ENCODE measurements at regions not wholly inside any gene's neighbourhood (a gene's known extent, or its start where the extent isn't known, plus 50 kb on each side); places are given as distances from the start of the nearest gene placed in this dataset.
"Not testable (repeated sequence)": the region's sequence is repeated elsewhere in the genome, so short reads cannot be mapped to it uniquely, and the experiment has no call there.

DNA sequence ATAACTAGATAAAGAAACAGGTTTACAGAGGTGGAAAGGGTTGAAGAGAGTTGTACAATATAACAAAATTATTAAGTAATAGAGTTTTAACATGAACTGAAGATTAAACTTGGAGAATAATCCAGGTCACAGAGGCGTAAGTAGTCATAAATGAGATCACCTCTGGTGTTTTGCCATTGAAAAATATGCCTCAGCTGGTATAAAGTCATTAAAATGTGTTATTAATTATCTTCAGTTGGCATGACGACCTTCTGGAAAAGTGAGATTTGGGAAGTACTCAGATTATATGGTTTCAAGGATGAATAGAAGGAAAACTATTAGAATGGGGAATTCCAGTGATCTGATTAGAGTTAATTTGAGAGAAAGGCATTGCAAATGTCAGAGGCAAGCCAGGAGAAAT, 237.5 kb upstream of the ANXA10 start:
- POLR2A ChIA-PET = no interaction called here

DNA sequence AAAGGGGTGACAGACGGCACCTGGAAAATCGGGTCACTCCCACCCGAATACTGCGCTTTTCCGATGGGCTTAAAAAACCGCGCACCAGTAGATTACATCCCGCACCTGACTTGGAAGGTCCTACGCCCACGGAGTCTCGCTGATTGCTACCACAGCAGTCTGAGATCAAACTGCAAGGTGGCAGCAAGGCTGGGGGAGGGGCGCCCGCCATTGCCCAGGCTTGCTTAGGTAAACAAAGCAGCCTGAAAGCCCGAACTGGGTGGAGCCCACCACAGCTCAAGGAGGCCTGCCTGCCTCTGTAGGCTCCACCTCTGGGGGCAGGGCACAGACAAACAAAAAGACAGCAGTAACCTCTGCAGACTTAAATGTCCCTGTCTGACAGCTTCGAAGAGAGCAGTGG, 234.2 kb upstream of the ANXA10 start:
- H3K27ac Mint-ChIP-seq, CTCF ChIA-PET: not testable (repeated sequence)

More for the DNA sequence above, 237.5 kb upstream of the ANXA10 start:
- H3K36me3 Mint-ChIP-seq = peaks cover 8% of the 10 kb centered on the region
- no peaks in the 10 kb centered on the region for H3K27me3 Mint-ChIP-seq (ENCODE audit: low read depth)
- TF ChIP-seq OVOL2 (CRISPR knock-in tag; IDR thresholded peaks at IDR 0.05; ENCODE audit: borderline replicate concordance) (no peak), CREM (CRISPR knock-in tag; IDR thresholded peaks at IDR 0.05) (no peak), ZNF317 (CRISPR knock-in tag; IDR thresholded peaks at IDR 0.05; ENCODE audit: borderline replicate concordance, low read depth) (no peak), ATF1 (CRISPR knock-in tag; IDR thresholded peaks at IDR 0.05) (no peak), MYBL2 (CRISPR knock-in tag; IDR thresholded peaks at IDR 0.05) (no peak), ZNF121 (CRISPR knock-in tag; IDR thresholded peaks at IDR 0.05) (no peak), ZNF671 (CRISPR knock-in tag; IDR thresholded peaks at IDR 0.05) (no peak), SMAD3 (CRISPR knock-in tag; IDR thresholded peaks at IDR 0.05; ENCODE audit: borderline replicate concordance) (no peak)
- TF ChIP-seq, protein P1, sequence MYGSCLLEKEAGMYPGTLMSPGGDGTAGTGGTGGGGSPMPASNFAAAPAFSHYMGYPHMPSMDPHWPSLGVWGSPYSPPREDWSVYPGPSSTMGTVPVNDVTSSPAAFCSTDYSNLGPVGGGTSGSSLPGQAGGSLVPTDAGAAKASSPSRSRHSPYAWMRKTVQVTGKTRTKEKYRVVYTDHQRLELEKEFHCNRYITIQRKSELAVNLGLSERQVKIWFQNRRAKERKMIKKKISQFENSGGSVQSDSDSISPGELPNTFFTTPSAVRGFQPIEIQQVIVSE (CRISPR knock-in tag; IDR thresholded peaks at IDR 0.05; ENCODE audit: borderline replicate concordance) = no peak
- TF ChIP-seq, protein P2, sequence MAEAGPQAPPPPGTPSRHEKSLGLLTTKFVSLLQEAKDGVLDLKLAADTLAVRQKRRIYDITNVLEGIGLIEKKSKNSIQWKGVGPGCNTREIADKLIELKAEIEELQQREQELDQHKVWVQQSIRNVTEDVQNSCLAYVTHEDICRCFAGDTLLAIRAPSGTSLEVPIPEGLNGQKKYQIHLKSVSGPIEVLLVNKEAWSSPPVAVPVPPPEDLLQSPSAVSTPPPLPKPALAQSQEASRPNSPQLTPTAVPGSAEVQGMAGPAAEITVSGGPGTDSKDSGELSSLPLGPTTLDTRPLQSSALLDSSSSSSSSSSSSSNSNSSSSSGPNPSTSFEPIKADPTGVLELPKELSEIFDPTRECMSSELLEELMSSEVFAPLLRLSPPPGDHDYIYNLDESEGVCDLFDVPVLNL (CRISPR knock-in tag; IDR thresholded peaks at IDR 0.05; ENCODE audit: borderline replicate concordance, low read depth) = no peak
- TF ChIP-seq, protein P3, sequence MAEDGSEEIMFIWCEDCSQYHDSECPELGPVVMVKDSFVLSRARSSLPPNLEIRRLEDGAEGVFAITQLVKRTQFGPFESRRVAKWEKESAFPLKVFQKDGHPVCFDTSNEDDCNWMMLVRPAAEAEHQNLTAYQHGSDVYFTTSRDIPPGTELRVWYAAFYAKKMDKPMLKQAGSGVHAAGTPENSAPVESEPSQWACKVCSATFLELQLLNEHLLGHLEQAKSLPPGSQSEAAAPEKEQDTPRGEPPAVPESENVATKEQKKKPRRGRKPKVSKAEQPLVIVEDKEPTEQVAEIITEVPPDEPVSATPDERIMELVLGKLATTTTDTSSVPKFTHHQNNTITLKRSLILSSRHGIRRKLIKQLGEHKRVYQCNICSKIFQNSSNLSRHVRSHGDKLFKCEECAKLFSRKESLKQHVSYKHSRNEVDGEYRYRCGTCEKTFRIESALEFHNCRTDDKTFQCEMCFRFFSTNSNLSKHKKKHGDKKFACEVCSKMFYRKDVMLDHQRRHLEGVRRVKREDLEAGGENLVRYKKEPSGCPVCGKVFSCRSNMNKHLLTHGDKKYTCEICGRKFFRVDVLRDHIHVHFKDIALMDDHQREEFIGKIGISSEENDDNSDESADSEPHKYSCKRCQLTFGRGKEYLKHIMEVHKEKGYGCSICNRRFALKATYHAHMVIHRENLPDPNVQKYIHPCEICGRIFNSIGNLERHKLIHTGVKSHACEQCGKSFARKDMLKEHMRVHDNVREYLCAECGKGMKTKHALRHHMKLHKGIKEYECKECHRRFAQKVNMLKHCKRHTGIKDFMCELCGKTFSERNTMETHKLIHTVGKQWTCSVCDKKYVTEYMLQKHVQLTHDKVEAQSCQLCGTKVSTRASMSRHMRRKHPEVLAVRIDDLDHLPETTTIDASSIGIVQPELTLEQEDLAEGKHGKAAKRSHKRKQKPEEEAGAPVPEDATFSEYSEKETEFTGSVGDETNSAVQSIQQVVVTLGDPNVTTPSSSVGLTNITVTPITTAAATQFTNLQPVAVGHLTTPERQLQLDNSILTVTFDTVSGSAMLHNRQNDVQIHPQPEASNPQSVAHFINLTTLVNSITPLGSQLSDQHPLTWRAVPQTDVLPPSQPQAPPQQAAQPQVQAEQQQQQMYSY (CRISPR knock-in tag; IDR thresholded peaks at IDR 0.05) = no peak
- peaks cover 7% of the 10 kb centered on the region for H3K9me3 Mint-ChIP-seq
- H3K27ac Mint-ChIP-seq = no peak overlapping the region
- DNase-seq (ENCODE audit: low spot score) (no peak), ATAC-seq (no peak)
- H3K4me3 Mint-ChIP-seq = no peak overlapping the region
- H3K4me1 Mint-ChIP-seq = peaks cover 14% of the 10 kb centered on the region
- CTCF ChIA-PET = no interaction called here

DNA sequence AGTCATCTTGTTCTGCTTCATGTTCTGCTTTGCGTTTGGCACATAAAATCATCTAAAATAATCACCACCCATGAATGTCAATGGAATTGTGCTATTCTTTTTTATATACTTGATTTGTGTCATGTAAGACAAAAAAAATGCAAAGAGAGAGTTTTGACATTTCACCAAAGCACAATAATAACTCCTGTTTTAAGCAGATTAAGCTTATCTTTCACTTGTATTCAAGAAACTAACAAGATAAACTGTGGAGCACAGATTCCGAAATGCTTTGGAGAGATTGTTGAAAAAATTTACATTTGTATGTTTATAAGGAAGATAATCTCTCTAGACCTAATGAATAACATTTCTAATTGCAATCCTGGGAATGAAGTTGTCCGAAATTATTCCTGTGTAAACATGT, 225.1 kb upstream of the ANXA10 start:
- H3K36me3 Mint-ChIP-seq = peaks cover 4% of the 10 kb centered on the region
- POLR2A ChIA-PET = no interaction called here
- no peak overlapping the region for H3K4me3 Mint-ChIP-seq

More for the DNA sequence above, 234.2 kb upstream of the ANXA10 start:
- POLR2A ChIA-PET; H3K27me3 Mint-ChIP-seq (ENCODE audit: low read depth); ATAC-seq: not testable (repeated sequence)
- Mint-ChIP-seq H3K4me1 (peaks cover 14% of the 10 kb centered on the region), H3K9me3 (peaks cover 16% of the 10 kb centered on the region), H3K36me3 (peaks cover 19% of the 10 kb centered on the region), H3K4me3 (peak overlapping the region; percentile 18; the same call in 1 of the 2 replicates)
- TF ChIP-seq FOXK1 (CRISPR knock-in tag; IDR thresholded peaks at IDR 0.05) = peak; percentile 65; the same call in 1 of the 2 replicates
- DNase-seq (ENCODE audit: low spot score) = peak; percentile 36

More for the DNA sequence above, 225.1 kb upstream of the ANXA10 start:
- ATAC-seq (no peak), DNase-seq (ENCODE audit: low spot score) (no peak)
- no peak for TF ChIP-seq ZBTB21 (CRISPR knock-in tag; IDR thresholded peaks at IDR 0.05; ENCODE audit: borderline replicate concordance)
- TF ChIP-seq, protein P4, sequence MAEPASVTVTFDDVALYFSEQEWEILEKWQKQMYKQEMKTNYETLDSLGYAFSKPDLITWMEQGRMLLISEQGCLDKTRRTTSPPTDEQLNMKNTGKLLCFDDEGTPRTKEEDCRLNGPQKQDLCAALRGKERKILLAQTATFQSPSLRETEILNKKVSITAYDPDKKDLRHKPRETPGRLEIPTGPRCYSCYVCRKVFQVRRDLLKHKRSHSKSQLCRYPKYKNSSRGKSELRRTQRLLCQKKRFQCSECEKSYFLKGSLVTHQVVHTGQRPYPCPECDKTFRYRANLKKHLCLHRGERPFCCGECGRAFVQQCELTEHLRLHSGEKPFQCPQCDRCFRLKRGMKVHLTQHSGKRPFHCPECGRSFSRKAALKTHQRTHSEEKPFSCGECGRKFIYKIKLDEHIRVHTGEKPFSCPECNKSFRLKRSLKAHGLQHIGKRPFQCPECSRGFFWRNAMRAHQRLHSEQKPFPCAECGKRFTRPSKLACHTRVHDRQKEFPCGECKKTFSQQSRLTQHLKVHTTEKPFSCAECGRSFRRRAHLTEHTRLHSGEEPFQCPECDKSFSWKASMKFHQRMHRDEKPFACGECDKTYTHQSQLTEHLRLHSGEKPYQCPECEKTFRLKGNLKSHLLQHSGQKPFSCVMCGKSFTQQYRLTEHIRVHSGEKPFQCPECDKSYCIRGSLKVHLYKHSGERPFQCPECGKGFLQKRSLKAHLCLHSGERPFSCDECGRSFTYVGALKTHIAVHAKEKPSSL (CRISPR knock-in tag; conservative IDR thresholded peaks at IDR 0.05) = no peak
- TF ChIP-seq, protein P5, sequence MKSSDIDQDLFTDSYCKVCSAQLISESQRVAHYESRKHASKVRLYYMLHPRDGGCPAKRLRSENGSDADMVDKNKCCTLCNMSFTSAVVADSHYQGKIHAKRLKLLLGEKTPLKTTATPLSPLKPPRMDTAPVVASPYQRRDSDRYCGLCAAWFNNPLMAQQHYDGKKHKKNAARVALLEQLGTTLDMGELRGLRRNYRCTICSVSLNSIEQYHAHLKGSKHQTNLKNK (CRISPR knock-in tag; IDR thresholded peaks at IDR 0.05) = no peak
- no peak for TF ChIP-seq ZNF416 (CRISPR knock-in tag; IDR thresholded peaks at IDR 0.05)
- no peak for TF ChIP-seq SOX15 (CRISPR knock-in tag; IDR thresholded peaks at IDR 0.05)
- TF ChIP-seq, protein P6, sequence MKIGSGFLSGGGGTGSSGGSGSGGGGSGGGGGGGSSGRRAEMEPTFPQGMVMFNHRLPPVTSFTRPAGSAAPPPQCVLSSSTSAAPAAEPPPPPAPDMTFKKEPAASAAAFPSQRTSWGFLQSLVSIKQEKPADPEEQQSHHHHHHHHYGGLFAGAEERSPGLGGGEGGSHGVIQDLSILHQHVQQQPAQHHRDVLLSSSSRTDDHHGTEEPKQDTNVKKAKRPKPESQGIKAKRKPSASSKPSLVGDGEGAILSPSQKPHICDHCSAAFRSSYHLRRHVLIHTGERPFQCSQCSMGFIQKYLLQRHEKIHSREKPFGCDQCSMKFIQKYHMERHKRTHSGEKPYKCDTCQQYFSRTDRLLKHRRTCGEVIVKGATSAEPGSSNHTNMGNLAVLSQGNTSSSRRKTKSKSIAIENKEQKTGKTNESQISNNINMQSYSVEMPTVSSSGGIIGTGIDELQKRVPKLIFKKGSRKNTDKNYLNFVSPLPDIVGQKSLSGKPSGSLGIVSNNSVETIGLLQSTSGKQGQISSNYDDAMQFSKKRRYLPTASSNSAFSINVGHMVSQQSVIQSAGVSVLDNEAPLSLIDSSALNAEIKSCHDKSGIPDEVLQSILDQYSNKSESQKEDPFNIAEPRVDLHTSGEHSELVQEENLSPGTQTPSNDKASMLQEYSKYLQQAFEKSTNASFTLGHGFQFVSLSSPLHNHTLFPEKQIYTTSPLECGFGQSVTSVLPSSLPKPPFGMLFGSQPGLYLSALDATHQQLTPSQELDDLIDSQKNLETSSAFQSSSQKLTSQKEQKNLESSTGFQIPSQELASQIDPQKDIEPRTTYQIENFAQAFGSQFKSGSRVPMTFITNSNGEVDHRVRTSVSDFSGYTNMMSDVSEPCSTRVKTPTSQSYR (CRISPR knock-in tag; IDR thresholded peaks at IDR 0.05) = no peak
- TF ChIP-seq, protein P2 (CRISPR knock-in tag; IDR thresholded peaks at IDR 0.05; ENCODE audit: borderline replicate concordance, low read depth) = no peak
- TF ChIP-seq GABPB1 (CRISPR knock-in tag; IDR thresholded peaks at IDR 0.05) = no peak
- H3K27ac Mint-ChIP-seq = no peak overlapping the region
- H3K27me3 Mint-ChIP-seq (ENCODE audit: low read depth) = no peaks in the 10 kb centered on the region
- H3K9me3 Mint-ChIP-seq = no peaks in the 10 kb centered on the region
- H3K4me1 Mint-ChIP-seq = no peaks in the 10 kb centered on the region
- CTCF ChIA-PET = no interaction called here
